Stimulated activated memory B cell treated with anti-CD40 and anti-IgM and Interleukin-4, amounts not matched to agents 10 μg/mL and 1 μg/mL and 100 μg/mL, for 72 hours (primary cell): ENCODE measurements at regions not wholly inside any gene's neighbourhood (a gene's known extent, or its start where the extent isn't known, plus 50 kb on each side); places are given as distances from the start of the nearest gene placed in this dataset.
A peak's percentile ranks its signal among the peaks of the same experiment; 100 is the strongest.
"Not testable (repeated sequence)": the region's sequence is repeated elsewhere in the genome, so short reads cannot be mapped to it uniquely, and the experiment has no call there.

Experiments used
- ATAC-seq: fragments of 150-1000 bp; cut with Tn5 transposase; 2 replicates; pipeline ENCODE4 v1.10.0; 2021
- H3K27ac Mint-ChIP-seq: one replicate; pipeline ENCODE4 v1.8.0; 2022; ENCODE audit warnings: mild to moderate bottlenecking, mixed read lengths
- H3K27me3 Mint-ChIP-seq: one replicate; pipeline ENCODE4 v1.8.0; 2022; ENCODE audit warnings: mixed read lengths
- H3K36me3 Mint-ChIP-seq: one replicate; pipeline ENCODE4 v1.8.0; 2022; ENCODE audit warnings: mixed read lengths
- H3K4me1 Mint-ChIP-seq: one replicate; pipeline ENCODE4 v1.8.0; 2022; ENCODE audit warnings: mixed read lengths
- H3K4me3 Mint-ChIP-seq: one replicate; pipeline ENCODE4 v1.8.0; 2022; ENCODE audit warnings: mild to moderate bottlenecking, moderate library complexity, mixed read lengths
- H3K9me3 Mint-ChIP-seq: one replicate; pipeline ENCODE4 v1.8.0; 2022; ENCODE audit warnings: mixed read lengths

DNA sequence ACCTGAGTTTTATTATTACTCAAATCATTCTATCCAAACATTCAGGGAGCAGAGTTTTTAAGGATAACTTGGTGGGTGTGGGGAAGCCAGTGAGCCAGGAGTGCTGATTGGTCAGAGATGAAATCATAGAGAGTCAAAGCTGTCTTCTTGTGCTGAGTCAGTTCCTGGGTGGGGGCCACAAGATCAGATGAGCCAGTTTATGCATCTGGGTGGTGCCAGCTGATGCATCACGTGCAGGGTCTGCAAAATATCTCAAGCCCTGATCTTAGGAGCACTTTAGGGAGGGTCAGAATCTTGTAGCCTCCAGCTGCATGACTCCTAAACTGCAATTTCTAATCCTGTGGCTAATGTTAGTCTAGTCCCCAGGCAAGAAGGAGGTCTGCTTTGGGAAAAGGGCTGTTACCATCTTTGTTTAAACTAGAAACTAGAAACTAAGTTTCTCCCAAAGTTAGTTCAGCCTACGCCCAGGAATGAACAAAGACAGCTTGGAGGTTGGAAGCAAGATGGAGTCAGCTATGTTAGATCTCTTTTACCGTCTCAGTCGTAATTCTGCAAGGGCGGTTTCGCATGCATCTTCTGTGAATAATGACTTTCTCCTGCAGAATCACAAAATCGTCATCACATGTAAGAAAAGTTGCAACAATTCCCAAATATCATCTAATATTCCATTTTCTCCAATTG, 97.5 kb downstream of the ZNF664 start:
- H3K27me3 Mint-ChIP-seq: peaks cover 30% of the 10 kb centered on the region
- H3K9me3 Mint-ChIP-seq, H3K4me3 Mint-ChIP-seq, H3K27ac Mint-ChIP-seq, H3K4me1 Mint-ChIP-seq, H3K36me3 Mint-ChIP-seq, ATAC-seq: not testable (repeated sequence)

GRCh38 chr12:124071075-124071443, 98.0 kb downstream of the ZNF664 start:
- Mint-ChIP-seq H3K9me3 (no peaks in the 10 kb centered on the region), H3K27ac (no peak overlapping the region), H3K4me3 (no peak overlapping the region), H3K4me1 (no peaks in the 10 kb centered on the region), H3K27me3 (peaks cover 30% of the 10 kb centered on the region), H3K36me3 (no peaks in the 10 kb centered on the region)
- ATAC-seq: no peak

GRCh38 chr12:124073356-124074035, 100.5 kb downstream of the ZNF664 start:
- H3K4me3 Mint-ChIP-seq: no peak overlapping the region
- H3K36me3 Mint-ChIP-seq: no peaks in the 10 kb centered on the region
- H3K4me1 Mint-ChIP-seq: no peaks in the 10 kb centered on the region
- ATAC-seq: no peak
- H3K27me3 Mint-ChIP-seq: peaks cover 30% of the 10 kb centered on the region
- no peak overlapping the region for H3K27ac Mint-ChIP-seq
- H3K9me3 Mint-ChIP-seq: no peaks in the 10 kb centered on the region

DNA sequence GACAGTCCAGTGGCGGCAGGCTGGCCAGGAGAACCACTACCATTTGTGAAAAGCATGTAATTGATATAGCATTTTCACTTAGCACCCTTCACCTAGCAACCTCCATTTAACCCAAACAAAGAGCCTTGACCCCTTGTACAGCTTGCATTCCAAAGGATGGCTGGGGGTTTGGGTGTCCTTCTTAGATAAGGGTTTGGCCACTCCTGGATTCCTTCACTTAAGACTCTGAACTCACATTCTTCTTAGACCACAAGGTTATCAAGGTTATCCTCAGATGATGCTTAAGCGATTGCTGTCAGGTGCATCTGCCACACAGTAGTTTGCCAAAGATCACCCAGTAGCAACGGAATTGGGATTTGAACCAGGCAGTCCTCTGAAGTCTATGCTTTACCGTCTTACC, 102.8 kb downstream of the ZNF664 start:
- Mint-ChIP-seq H3K27ac (no peak overlapping the region), H3K36me3 (no peaks in the 10 kb centered on the region), H3K27me3 (peaks cover 30% of the 10 kb centered on the region), H3K9me3 (no peaks in the 10 kb centered on the region), H3K4me3 (no peak overlapping the region), H3K4me1 (no peaks in the 10 kb centered on the region)
- no peak for ATAC-seq

DNA sequence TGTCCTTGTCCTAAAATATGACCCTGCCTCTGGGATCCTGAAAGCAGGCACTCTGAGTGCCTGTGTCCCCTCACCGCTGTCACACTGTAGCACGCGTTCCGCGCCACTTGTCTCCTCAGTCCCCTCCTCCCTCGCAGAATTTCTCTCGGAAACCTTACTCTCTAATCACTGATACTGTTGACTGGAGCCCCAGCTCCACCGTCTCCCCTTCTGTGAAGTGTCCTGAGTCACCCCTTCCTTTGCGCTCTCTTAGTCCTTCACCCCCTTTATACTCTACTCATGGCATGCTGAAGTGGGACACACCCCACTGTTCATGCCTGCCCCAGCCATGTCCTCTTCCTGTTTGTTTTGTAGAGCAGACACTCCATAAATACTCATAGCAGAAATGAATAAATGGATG, 104.7 kb downstream of the ZNF664 start:
- Mint-ChIP-seq H3K27ac (no peak overlapping the region), H3K27me3 (peaks cover 29% of the 10 kb centered on the region), H3K4me1 (no peaks in the 10 kb centered on the region), H3K9me3 (no peaks in the 10 kb centered on the region), H3K4me3 (no peak overlapping the region), H3K36me3 (no peaks in the 10 kb centered on the region)
- peak; percentile 51 for ATAC-seq

- ATAC-seq: peak; percentile 21
- Mint-ChIP-seq H3K9me3 (no peaks in the 10 kb centered on the region), H3K36me3 (no peaks in the 10 kb centered on the region), H3K27me3 (peaks cover 18% of the 10 kb centered on the region), H3K27ac (no peak overlapping the region), H3K4me1 (no peaks in the 10 kb centered on the region), H3K4me3 (no peak overlapping the region)
Measured at GRCh38 chr12:124078800-124079199, 105.8 kb downstream of the ZNF664 start.

GRCh38 chr12:124080649-124081048, 107.6 kb downstream of the ZNF664 start:
- Mint-ChIP-seq H3K9me3 (no peaks in the 10 kb centered on the region), H3K4me3 (no peak overlapping the region), H3K27me3 (peaks cover 11% of the 10 kb centered on the region), H3K36me3 (no peaks in the 10 kb centered on the region), H3K27ac (no peak overlapping the region), H3K4me1 (no peaks in the 10 kb centered on the region)
- no peak for ATAC-seq

DNA sequence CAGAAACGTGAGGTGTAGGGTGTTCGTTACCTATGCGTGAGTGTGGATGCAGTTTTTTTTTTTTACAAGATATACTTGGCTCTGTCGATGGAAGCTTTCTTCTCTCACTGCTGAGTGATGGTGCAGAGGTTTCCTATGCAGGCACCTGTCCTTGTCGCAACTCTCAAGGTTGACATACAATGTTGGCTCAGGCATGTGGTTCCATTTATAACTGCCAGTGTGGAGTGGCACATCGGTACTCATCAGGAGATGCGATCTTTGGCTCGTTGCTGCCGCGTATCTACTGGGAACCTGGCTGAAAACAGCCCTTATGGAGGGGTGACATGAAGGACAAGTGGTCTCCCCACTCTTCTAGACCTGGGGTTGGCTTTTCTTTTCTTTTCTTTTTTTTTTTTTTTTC, 109.0 kb downstream of the ZNF664 start:
- no peak overlapping the region for H3K27ac Mint-ChIP-seq
- H3K4me3 Mint-ChIP-seq: no peak overlapping the region
- no peaks in the 10 kb centered on the region for H3K9me3 Mint-ChIP-seq
- ATAC-seq: no peak
- H3K4me1 Mint-ChIP-seq: no peaks in the 10 kb centered on the region
- no peaks in the 10 kb centered on the region for H3K36me3 Mint-ChIP-seq
- peaks cover 11% of the 10 kb centered on the region for H3K27me3 Mint-ChIP-seq

DNA sequence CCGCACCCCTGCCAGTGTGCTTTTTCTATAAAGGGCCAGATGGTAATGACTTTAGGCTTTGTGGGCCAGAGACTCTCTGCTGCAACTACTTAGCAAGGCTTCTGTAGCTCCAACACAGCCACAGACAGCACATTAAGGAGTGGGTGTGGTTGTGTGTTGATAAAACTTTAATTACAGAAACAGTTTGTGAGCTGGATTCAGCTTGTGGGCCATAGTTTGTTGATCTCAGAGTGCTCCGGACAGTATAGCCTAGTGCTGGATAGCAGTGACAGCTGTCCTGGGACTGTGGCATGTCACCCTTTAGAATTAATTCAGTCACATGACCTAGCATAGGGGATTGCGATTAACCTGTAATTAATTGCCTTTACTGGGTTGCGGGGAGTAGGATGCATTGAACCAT, 109.7 kb downstream of the ZNF664 start:
- Mint-ChIP-seq H3K9me3 (no peaks in the 10 kb centered on the region), H3K27ac (no peak overlapping the region), H3K4me1 (no peaks in the 10 kb centered on the region), H3K36me3 (no peaks in the 10 kb centered on the region), H3K27me3 (peaks cover 11% of the 10 kb centered on the region), H3K4me3 (no peak overlapping the region)
- ATAC-seq: no peak

DNA sequence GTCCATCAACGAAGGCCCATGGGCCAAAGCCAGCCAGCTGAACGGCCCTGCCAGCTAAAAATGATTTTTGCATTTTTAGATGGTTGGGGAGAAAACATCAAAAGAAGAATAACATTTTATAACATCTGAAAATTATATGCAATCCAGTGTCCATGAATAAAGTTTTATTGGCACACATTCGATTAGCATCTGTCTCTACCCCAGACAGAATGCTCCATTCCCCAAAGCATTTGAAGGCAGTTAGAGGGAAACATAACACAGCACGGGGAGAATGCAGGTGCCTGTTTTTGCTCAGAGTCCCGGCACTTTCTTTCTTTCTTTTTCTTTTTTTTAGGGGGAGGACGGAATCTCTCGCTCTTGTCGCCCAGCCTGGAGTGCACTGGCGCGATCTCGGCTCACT, 110.7 kb downstream of the ZNF664 start:
- Mint-ChIP-seq H3K4me3 (no peak overlapping the region), H3K9me3 (no peaks in the 10 kb centered on the region), H3K36me3 (no peaks in the 10 kb centered on the region), H3K4me1 (no peaks in the 10 kb centered on the region), H3K27ac (no peak overlapping the region), H3K27me3 (peaks cover 11% of the 10 kb centered on the region)
- no peak for ATAC-seq

DNA sequence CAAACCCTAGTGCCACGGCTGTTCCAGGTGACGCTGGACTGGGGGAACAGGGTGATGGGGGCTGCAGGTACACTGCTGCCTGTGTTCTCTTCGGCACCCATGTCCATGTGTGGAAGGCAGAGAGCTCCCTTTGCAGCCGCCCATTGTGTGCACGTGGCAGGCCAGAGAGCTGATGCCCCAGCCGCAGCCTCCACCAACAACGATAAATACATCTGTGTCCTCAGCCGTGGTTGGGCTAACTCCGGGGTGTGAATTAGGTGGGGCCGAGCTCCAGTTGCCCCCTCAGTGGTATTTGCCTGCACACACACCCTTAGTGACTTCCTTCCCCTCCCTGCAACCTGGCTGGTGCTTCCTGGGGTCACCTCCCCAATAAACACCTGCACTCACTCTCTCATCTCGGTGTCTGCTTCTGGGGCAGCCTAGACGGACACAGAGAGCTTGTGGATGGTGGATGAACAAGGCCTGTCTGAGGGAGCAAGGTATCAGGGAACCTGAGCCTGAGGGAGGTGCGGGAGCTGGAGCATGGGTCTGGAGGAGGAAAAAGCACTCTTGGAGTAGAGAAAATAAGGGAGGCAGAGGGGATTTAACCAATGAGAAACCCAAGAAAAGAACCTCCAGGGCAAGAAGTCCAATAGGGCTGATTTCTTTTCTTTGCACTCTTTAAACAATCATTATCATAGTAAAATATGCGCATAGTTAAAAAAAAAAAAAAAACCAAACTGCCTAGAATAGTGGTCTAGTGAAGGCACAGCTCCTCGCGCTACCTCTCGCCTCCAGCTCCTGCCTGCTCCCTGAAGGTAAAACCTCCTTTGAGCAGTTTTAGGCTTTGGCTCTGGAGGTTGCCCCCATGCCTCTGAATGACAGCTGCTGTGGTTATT, 112.6 kb downstream of the ZNF664 start:
- no peaks in the 10 kb centered on the region for H3K4me1 Mint-ChIP-seq

GRCh38 chr12:124086299-124086898, 113.4 kb downstream of the ZNF664 start:
- peaks cover 11% of the 10 kb centered on the region for H3K27me3 Mint-ChIP-seq
- no peaks in the 10 kb centered on the region for H3K4me1 Mint-ChIP-seq
- no peak overlapping the region for H3K27ac Mint-ChIP-seq
- no peak overlapping the region for H3K4me3 Mint-ChIP-seq
- no peak for ATAC-seq
- no peaks in the 10 kb centered on the region for H3K36me3 Mint-ChIP-seq
- no peaks in the 10 kb centered on the region for H3K9me3 Mint-ChIP-seq

More for the DNA sequence above, 112.6 kb downstream of the ZNF664 start:
- Mint-ChIP-seq H3K36me3 (no peaks in the 10 kb centered on the region), H3K27me3 (peaks cover 11% of the 10 kb centered on the region), H3K27ac (no peak overlapping the region), H3K4me3 (no peak overlapping the region), H3K9me3 (no peaks in the 10 kb centered on the region)
- ATAC-seq: no peak

GRCh38 chr12:124087266-124088051, 114.4 kb downstream of the ZNF664 start:
- H3K27ac Mint-ChIP-seq: no peak overlapping the region
- peaks cover 11% of the 10 kb centered on the region for H3K27me3 Mint-ChIP-seq
- ATAC-seq: no peak
- H3K4me3 Mint-ChIP-seq: no peak overlapping the region
- no peaks in the 10 kb centered on the region for H3K4me1 Mint-ChIP-seq
- no peaks in the 10 kb centered on the region for H3K9me3 Mint-ChIP-seq
- no peaks in the 10 kb centered on the region for H3K36me3 Mint-ChIP-seq

DNA sequence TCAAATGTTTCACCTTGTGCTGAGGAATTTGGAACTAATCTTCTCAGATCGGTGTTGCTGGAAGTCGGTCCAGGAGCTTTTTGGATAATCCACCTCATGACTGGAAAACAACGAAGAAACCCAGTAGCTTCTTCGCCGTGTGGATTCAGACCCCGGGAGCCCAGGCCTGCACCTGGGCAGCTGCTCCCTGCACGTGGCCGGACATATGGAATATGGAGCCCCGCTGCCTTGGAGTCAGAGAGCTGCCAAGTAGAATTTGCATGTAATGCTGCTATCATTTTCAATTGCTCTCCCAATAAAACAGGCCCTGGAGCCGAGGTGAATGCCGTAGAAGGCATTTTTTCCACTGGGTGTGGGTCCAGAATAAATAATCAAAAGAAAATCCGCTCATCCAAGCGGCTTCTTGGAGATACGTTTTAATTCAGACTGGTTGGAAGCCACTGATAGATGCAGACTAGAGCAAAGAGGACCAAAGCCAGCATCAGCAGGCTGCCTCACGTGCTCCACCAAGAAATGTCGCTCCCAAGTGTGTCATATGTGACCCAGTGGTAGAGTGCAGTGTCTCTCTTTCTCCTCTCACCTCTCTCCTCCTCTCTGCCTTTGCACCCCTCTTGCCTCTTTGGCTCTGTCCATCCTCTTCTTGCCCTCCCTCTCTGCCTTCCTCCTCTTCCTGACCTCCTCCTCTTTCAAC, 115.3 kb downstream of the ZNF664 start:
- Mint-ChIP-seq H3K27ac (no peak overlapping the region), H3K4me1 (no peaks in the 10 kb centered on the region), H3K4me3 (no peak overlapping the region), H3K27me3 (peaks cover 11% of the 10 kb centered on the region), H3K36me3 (no peaks in the 10 kb centered on the region), H3K9me3 (no peaks in the 10 kb centered on the region)
- no peak for ATAC-seq
